Renal pelvis (tissue), 1 donor: ENCODE measurements at regions not wholly inside any gene's neighbourhood (a gene's known extent, or its start where the extent isn't known, plus 50 kb on each side); places are given as distances from the start of the nearest gene placed in this dataset.
"Not testable (repeated sequence)": the region's sequence is repeated elsewhere in the genome, so short reads cannot be mapped to it uniquely, and the experiment has no call there.

ENCODE experiments used
- DNase-seq: peaks from one replicate; pipeline ENCODE4 v3.0.0-alpha.2; 2013

- DNase-seq = not testable (repeated sequence)
These were observed 60.3 kb upstream of the NMU start for GRCh38 chr4:55696424-55696823.

DNA sequence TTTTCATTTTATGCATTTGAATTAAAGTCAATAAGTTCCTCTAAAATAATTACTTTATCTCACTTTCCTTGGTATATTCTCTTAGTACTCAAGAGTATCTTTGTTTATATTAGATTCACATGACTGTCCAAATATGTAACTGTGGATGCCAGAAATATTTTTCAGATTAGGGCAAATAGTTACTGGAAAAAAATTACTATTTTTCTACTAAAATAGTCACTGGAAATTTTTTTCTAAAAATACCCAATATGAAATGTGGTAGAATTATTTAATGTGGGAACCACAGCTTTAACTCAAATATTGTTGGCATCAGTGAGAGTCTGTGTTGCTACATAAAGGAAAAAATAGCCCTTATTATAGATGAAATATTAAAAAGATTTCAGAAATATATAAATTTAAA lies 70.4 kb upstream of the NMU start:
- no peak for DNase-seq

DNA sequence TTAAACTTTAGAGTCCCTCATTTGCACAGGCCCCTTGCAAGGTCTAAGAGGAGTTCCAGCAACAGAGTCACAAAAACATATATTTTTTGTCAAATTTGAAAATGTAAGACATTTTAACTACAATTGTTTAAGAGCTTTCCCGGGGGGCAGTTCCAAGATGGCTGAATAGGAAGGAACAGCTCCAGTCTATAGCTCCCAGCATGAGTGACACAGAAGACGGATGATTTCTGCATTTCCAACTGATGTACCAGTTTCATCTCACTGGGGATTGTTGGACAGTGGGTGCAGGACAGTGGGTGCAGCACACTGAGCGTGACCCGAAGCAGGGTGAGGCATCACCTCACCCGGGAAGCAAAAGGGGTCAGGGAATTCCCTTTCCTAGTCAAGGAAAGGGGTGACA lies 71.4 kb upstream of the NMU start:
- DNase-seq = no peak

DNA sequence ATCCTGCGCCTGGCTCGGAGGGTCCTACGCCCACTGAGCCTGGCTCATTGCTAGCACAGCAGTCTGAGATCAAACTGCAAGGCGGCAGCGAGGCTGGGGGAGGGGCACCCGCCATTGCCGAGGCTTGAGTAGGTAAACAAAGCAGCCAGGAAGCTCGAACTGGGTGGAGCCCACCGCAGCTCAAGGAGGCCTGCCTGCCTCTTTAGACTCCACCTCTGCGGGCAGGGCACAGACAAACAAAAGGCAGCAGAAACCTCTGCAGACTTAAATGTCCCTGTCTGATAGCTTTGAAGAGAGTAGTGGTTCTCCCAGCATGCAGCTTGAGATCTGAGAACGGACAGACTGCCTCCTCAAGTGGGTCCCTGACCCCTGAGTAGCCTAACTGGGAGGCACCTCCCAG lies 71.9 kb upstream of the NMU start:
- DNase-seq = not testable (repeated sequence)

DNA sequence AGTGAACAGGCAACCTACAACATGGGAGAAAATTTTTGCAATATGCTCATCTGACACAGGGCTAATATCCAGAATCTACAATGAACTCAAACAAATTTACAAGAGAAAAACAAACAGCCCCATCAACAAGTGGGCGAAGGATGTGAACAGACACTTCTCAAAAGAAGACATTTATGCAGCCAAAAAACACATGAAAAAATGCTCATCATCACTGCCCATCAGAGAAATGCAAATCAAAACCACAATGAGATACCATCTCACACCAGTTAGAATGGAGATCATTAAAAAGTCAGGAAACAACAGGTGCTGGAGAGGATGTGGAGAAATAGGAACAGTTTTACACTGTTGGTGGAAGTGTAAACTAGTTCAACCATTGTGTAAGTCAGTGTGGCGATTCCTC lies 76.7 kb upstream of the NMU start:
- not testable (repeated sequence) for DNase-seq

- no peak for DNase-seq
These were observed 85.6 kb upstream of the NMU start for GRCh38 chr4:55721651-55722050.

DNA sequence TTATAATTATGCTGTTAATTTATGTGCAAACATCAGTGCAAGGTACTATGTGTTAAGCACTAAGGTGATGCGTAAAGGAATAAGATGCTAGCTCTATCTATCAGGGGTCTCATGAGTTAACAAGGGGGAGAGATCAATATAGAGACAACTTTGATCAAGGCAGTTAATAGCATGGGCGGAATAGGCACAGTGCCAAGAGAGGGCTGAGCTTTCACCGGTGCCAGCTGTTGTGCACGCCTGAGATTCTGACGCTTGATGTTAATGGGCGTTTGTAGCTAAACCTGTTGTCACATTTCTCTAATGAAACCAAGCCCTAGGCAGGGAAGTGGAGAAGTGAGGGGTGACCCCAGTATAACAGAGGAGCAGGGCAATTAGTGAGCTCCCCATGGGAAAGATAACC lies 86.0 kb upstream of the NMU start:
- DNase-seq = no peak

DNA sequence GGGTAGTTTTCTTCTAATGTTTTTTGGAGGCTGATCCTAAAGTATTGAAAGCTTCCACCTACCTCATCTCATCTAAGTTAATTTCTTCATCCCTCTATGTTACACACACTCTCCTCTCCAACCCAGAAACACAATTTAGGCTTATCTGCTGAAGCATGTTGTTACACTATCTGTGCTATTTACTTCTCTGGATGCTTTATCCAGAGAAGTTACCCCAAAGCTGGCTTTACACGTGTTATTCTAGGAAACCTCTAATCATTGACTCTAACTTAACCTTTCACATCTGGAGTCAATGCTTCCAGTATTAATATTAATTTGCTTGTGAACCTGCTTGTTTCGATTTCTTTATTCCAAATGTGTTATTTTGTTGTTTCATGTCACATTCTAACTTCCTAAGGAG lies 87.3 kb upstream of the NMU start:
- no peak for DNase-seq

GRCh38 chr4:55725057-55725456 lies 89.0 kb upstream of the NMU start:
- DNase-seq = no peak

- no peak for DNase-seq
These were observed 91.6 kb upstream of the NMU start for GRCh38 chr4:55727746-55728145.

- peak; percentile 9 for DNase-seq
These were observed 90.0 kb upstream of the EXOC1L start for GRCh38 chr4:55729351-55730279.

GRCh38 chr4:55730280-55730931 lies 89.2 kb upstream of the EXOC1L start:
- DNase-seq = no peak

- no peak for DNase-seq
These were observed 87.6 kb upstream of the EXOC1L start for GRCh38 chr4:55731959-55732358.

DNA sequence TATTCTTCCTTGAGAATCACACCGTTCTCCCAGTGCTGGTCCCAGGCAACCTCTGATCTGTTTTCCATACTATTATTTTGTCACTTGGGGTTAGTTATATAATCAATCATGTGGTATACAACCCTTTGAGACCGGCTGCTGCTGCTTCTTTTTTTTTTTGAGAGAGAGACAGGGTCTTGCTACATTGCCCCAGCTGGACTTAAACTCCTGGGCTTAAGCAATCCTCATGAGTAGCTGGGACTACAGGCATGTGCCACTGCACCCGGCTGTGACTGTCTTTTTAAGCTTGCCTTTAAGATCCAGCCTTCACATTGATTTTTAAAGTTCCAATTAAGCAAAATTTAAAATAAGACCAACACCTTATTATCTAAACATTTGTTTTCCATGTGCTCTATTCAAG lies 86.7 kb upstream of the EXOC1L start:
- DNase-seq = no peak

DNA sequence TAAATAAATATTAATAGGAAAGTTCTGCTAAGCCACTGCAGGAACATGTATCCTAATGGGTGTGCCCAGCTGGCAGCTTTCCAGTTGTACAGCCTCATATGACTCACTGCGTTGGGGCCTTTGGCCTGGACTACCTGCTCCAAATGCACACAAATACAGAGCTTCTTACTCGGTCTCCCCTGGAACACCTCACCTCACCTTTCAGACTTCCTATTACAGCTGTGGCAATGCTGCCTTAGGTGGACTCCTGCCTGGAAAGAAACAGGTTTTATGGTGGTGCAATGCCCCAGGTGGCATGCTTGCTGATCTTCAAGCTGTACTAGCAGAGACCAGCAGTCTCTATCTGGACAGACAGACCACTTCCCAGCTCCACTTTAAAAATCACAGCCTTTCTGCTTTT lies 85.7 kb upstream of the EXOC1L start:
- no peak for DNase-seq

DNA sequence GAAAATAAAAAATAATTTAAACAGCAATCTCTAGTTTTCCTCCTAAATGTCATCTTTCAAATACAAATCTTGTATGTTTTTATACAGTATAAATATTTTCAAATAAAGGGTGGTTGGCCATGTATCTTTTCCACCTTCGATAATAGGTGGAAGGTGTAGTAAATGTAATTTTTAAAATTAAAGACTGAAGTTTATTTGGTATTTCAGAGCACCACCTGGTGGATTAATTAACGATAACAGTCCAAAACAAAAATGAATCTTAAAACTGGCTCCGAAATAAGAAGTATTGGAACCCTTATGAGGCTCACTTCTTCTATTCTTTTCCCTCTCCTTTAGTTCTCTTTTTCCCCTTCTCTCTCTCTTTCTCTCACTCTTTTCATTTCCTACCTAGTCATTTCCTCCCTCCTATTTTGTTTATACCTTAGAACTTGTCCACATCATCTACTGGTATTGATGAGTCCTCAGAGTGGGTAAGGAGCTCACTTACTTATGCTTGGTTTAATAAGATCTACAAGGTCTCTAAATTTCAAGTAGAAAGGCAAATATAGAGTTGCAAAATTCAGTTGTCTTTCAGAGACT lies 82.9 kb upstream of the EXOC1L start:
- DNase-seq = no peak

GRCh38 chr4:55742655-55743202 lies 76.9 kb upstream of the EXOC1L start:
- no peak for DNase-seq

GRCh38 chr4:55744369-55744768 lies 75.2 kb upstream of the EXOC1L start:
- no peak for DNase-seq

GRCh38 chr4:55745014-55745413 lies 74.6 kb upstream of the EXOC1L start:
- DNase-seq = no peak

DNA sequence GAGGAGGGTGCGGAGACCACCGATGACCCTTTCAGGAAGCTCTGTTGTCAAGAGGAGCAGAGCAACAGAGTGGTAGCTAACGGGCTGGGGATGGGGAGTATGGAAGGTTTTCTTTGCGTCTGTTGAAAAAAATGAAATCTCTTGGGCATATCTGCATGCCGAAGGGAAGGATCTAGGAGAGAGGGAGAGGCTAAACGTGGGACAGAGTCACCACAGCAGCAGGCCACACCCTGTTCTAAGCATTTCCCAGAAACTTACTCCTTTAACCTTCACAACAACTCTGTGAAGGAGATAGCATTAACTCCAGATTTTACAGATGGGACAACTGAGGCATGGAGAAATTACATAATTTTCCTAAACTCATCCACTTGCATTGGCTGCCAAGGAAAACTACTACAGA lies 71.8 kb upstream of the EXOC1L start:
- no peak for DNase-seq

- DNase-seq = no peak
These were observed 69.9 kb upstream of the EXOC1L start for GRCh38 chr4:55749666-55750065.

- DNase-seq = no peak
These were observed 66.8 kb upstream of the EXOC1L start for GRCh38 chr4:55752810-55753209.

GRCh38 chr4:55753856-55754255 lies 65.7 kb upstream of the EXOC1L start:
- DNase-seq = no peak
